GM21825 (cell line): ENCODE measurements at regions not wholly inside any gene's neighbourhood (a gene's known extent, or its start where the extent isn't known, plus 50 kb on each side); places are given as distances from the start of the nearest gene placed in this dataset.
A peak's percentile ranks its signal among the peaks of the same experiment; 100 is the strongest.

Source experiments
- ATAC-seq: cut with Tn5 transposase; IDR thresholded peaks from one replicate; pipeline ENCODE4 v1.9.1; 2021; ENCODE audit warnings: mild to moderate bottlenecking, moderate library complexity; ENCODE audit not compliant: unreplicated experiment

- ATAC-seq, result no peak
These were observed 350.1 kb downstream of the RFPL4B start for GRCh38 chr6:112697265-112697664.

- ATAC-seq, result no peak
These were observed 354.1 kb downstream of the RFPL4B start for GRCh38 chr6:112701201-112701600.

GRCh38 chr6:112710710-112711109 lies 363.6 kb downstream of the RFPL4B start:
- ATAC-seq, result no peak

GRCh38 chr6:112713402-112713801 lies 366.3 kb downstream of the RFPL4B start:
- no peak for ATAC-seq

DNA sequence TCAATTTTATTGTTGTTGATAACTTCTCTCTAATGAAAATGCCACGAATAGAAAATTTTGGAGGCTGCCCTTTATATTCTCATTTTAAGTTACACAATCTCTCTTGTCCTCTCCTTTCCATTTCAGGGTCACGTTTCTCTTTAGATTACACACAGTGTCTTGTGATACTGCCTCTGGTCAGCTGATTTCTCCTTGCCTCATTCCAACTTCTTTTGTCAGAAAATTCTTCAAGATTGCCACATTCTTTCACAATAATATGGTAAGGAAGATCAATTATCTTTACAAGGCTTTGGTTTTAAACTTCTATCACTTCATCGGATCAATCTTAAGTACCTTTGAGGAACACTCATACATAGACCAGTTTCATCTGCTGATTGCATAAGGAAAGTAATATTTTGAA lies 370.3 kb downstream of the RFPL4B start:
- ATAC-seq, result no peak

DNA sequence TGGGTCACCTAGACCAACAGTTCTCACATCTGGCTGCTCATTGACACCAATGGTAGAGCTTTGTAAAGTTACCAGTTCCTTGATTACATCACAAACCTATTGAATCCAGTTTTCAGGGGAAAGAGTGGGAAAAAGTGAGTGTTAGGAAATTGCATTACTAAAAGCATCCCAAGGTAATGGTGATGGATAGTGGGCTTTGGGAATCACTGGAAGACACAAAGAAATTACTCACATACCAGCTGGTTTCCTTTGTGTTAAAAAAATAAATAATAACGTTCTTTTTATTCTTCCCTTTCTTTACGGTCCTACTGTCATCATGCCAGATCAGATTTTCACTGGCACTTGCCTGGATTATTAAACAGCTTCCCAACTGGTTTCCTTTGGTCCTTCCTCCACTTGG lies 370.7 kb downstream of the RFPL4B start:
- ATAC-seq, result no peak

GRCh38 chr6:112725541-112726085 lies 378.5 kb downstream of the RFPL4B start:
- ATAC-seq, result no peak

DNA sequence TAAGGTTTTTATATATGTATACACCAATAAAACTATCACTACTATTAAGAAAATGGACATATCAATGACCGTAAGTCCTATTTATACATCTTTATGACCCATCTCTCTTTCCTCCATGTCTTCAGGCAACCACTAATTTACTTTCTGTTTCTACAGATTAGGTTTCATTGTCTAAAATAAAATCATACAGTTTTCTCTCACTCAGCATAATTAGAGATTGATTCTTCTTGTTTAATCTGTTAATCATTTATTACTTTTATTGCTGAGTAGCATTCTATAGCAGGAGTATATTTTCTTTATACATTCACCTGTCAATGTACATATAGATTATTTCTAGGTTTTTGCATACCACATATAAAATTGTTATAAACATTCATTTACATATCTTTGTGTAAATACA lies 388.0 kb downstream of the RFPL4B start:
- no peak for ATAC-seq

- no peak for ATAC-seq
These were observed 392.6 kb downstream of the RFPL4B start for GRCh38 chr6:112739766-112740165.

- no peak for ATAC-seq
These were observed 396.2 kb downstream of the RFPL4B start for GRCh38 chr6:112743323-112743722.

- no peak for ATAC-seq
These were observed 397.7 kb downstream of the RFPL4B start for GRCh38 chr6:112744827-112745226.

DNA sequence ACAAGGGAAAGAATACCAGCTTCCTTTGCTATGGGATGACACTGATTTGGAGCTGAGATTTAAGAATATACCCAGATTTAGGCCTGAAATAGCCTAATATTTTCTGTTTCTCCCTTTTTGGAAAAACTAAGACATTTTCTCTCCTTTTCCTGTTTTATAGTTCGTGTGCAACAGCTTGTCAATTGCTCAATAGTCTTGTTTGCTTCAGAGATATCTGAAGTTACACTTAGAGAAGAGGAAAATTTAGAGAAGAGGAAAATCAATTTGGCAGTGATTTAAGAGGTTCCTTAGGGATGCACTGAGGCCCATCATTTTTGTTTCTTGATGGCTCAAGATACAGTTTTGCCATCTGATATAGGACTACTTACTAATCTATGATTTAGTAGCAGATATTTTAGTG lies 398.6 kb downstream of the RFPL4B start:
- no peak for ATAC-seq

DNA sequence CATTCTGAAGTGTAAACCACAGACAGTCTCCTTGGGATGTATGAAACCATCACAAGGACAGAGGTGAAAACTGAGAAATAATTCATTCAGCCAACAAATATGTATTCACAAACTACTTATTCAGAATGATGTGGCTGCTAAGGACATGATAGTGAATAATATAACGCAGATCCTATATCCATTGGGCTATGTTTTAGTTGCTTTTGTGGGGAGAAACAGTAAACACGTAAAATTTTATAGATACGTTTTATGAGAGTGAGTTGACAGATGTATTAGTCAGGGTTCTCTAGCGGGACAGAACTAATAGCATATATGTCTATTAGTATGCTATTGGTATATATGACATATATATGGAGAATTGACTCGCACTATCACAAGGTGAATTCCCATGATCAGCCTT lies 402.5 kb downstream of the RFPL4B start:
- ATAC-seq, result no peak

- no peak for ATAC-seq
These were observed 405.2 kb downstream of the RFPL4B start for GRCh38 chr6:112752305-112752704.

GRCh38 chr6:112752791-112753190 lies 405.7 kb downstream of the RFPL4B start:
- no peak for ATAC-seq

DNA sequence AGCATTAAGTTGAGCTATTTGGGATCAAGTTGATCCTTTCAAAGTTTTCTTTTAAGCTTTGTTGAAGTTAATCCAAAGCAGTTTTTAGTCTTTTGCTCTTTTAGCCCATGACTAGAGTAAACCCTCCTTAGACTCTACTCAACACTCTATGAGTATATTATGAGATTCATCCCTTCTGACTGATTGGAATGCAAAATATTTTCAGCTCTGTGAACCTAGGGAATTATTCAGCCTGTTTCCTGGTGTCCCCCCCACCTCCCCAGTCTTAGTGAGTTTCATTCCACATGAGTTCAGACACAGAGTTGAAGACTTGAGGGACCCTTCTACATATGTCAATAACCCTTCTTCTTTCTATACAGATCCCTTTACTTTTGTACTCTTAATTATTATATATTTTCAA lies 413.7 kb downstream of the RFPL4B start:
- no peak for ATAC-seq

- ATAC-seq, result no peak
These were observed 414.6 kb downstream of the RFPL4B start for GRCh38 chr6:112761740-112762139.

DNA sequence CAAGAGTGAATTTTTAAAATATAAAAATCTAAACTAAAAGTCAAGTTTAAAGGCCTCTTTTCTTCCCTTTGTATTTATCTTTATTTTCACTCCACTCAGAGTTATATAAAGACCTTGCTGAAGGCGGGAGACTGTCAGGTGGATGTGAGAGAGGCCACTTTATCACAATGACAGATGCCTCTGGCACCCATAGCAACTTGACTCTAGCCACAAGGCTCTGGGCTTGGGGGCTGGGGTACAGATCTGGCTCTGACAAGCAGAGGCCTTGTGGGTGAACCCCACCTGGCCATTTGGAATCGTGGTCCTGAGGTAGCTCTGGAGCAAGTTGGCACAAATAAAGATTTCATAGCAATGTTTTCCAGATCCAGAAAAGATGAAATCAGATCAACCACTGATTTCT lies 417.2 kb downstream of the RFPL4B start:
- no peak for ATAC-seq

- no peak for ATAC-seq
These were observed 423.2 kb downstream of the RFPL4B start for GRCh38 chr6:112770308-112770707.

- no peak for ATAC-seq
These were observed 426.1 kb downstream of the RFPL4B start for GRCh38 chr6:112773187-112773586.

DNA sequence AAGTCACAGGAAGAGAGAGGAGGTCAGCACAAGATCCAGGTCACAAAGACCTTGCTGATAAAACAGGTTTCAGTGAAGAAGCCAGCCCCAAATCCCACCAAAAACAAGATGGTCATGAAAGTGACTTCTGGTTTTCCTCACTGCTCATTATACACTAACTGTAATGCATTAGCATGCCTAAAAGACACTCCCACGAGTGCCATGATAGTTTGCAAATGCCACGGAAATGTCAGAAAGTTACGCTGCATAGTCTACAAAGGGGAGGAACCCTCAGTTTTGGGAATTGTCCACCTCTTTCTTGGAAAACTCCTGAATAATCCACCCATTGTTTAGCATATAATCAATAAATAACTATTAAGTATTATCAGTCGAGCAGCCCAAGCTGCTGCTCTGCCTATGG lies 427.2 kb downstream of the RFPL4B start:
- no peak for ATAC-seq

DNA sequence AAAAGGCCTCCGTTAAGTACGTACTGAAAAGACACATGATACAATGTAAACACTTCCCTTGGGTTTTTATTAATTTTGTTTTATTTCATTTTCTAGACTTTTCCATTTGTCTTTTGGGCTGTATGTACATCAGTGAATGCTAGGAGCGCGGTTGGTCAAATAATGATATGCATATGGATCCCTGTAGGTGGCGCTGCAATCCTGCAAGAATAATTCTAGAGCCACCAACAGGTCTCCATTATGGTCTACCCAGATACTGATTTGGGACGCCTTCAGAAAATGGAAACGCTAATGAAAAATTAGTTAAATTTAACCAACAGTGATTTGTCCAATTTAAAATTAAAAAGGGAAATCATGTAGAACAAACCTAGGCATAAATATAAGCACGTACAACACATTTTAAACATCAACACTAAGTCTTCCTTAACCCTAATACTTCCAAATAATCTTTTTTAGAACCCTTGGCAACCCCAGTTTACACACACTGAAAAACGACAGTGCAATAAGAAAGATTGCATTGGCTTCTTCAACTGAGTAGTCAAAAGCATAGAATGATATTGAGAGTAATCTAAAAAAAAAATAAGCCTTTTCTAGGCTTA lies 433.5 kb downstream of the RFPL4B start:
- ATAC-seq, result peak; percentile 97

- ATAC-seq, result no peak
These were observed 434.1 kb downstream of the RFPL4B start for GRCh38 chr6:112781241-112781640.
